Epithelial cell of proximal tubule (primary cell): ENCODE measurements at regions not wholly inside any gene's neighbourhood (a gene's known extent, or its start where the extent isn't known, plus 50 kb on each side); places are given as distances from the start of the nearest gene placed in this dataset.
"Not testable (repeated sequence)": the region's sequence is repeated elsewhere in the genome, so short reads cannot be mapped to it uniquely, and the experiment has no call there.

ENCODE experiments used
- DNase-seq: peaks from one replicate; pipeline ENCODE4 v3.0.0-alpha.2; 2011; ENCODE audit warnings: low read depth
- H3K4me3 ChIP-seq: 2 replicates; pipeline ENCODE4 v1.5.1; 2011; ENCODE audit warnings: low read depth, mild to moderate bottlenecking, low read length
- CTCF ChIP-seq: conservative IDR thresholded peaks from 2 replicates; pipeline ENCODE4 v1.5.1; 2012; ENCODE audit warnings: low read depth, mild to moderate bottlenecking, low read length

- no peak for DNase-seq
- no peak overlapping the region for H3K4me3 ChIP-seq
- no peak for TF ChIP-seq CTCF
Measured at GRCh38 chr9:108399851-108400250, 455.9 kb downstream of the ACTL7B start.

GRCh38 chr9:108397286-108397685 is 458.5 kb downstream of the ACTL7B start:
- TF ChIP-seq CTCF: no peak
- no peak for DNase-seq
- H3K4me3 ChIP-seq: no peak overlapping the region

GRCh38 chr9:108396611-108397010 is 459.2 kb downstream of the ACTL7B start:
- DNase-seq: no peak
- H3K4me3 ChIP-seq: no peak overlapping the region
- no peak for TF ChIP-seq CTCF

GRCh38 chr9:108396193-108396592 is 459.6 kb downstream of the ACTL7B start:
- DNase-seq: no peak
- no peak overlapping the region for H3K4me3 ChIP-seq
- no peak for TF ChIP-seq CTCF

GRCh38 chr9:108395421-108395820 is 460.4 kb downstream of the ACTL7B start:
- DNase-seq: no peak
- TF ChIP-seq CTCF: no peak
- H3K4me3 ChIP-seq: no peak overlapping the region

GRCh38 chr9:108394726-108395125 is 461.1 kb downstream of the ACTL7B start:
- H3K4me3 ChIP-seq: no peak overlapping the region
- no peak for TF ChIP-seq CTCF
- DNase-seq: no peak

GRCh38 chr9:108393481-108394001 is 462.2 kb downstream of the ACTL7B start:
- not testable (repeated sequence) for H3K4me3 ChIP-seq, DNase-seq
